Tibial artery (tissue), 4 donors: ENCODE measurements at regions not wholly inside any gene's neighbourhood (a gene's known extent, or its start where the extent isn't known, plus 50 kb on each side); places are given as distances from the start of the nearest gene placed in this dataset.

Experiments
- DNase-seq, 2 donors: peaks; one replicate each; pipeline ENCODE4 v3.0.0-alpha.2; 2019
- H3K27ac ChIP-seq, 2 donors: fragments of 200-600 bp; sonication (generic) in 1 of 2; 1 replicate in 1 of 2; 2 replicates in 1 of 2; pipeline ENCODE4 v1.5.1; 2018 to 2019; ENCODE audit warnings: mild to moderate bottlenecking in 1 of 2
- H3K27me3 ChIP-seq, 2 donors: fragments of 200-600 bp; sonication (generic) in 1 of 2; one replicate each; pipeline versions ENCODE4 v1.5.1 to v1.6.0; 2016 to 2019
- H3K36me3 ChIP-seq, 3 donors: fragments of 200-600 bp; sonication (generic) in 2 of 3; one replicate each; pipeline ENCODE4 v1.5.1; 2016 to 2019; ENCODE audit warnings: mild to moderate bottlenecking in 2 of 3
- H3K4me1 ChIP-seq, 4 donors: fragments of 200-600 bp; sonication (generic) in 2 of 4; 1 replicate in 3 of 4; 2 replicates in 1 of 4; pipeline ENCODE4 v1.5.1; 2016 to 2019
- H3K4me3 ChIP-seq, 2 donors: fragments of 200-600 bp; sonication (generic) in 1 of 2; 1 replicate in 1 of 2; 2 replicates in 1 of 2; pipeline ENCODE4 v1.5.1; 2018 to 2019; ENCODE audit warnings: mild to moderate bottlenecking in 2 of 2
- H3K9me3 ChIP-seq, 3 donors: fragments of 200-600 bp; sonication (generic) in 1 of 3; one replicate each; pipeline ENCODE4 v1.5.1; 2016 to 2019
- intact Hi-C: fragments of 100-400 bp; cut with DNase I; formaldehyde crosslinking; loops from one replicate; pipeline ENCODE4 v1.15.0; 2023; ENCODE audit warnings: low total_unique reads
- TF ChIP-seq, protein P1 (sequence below), 2 experiments: fragments of 200-600 bp in 1 of 2; fragments of 450-650 bp in 1 of 2; IDR thresholded peaks; one replicate each; pipeline ENCODE4 v1.5.1; 2017 to 2019; ENCODE audit warnings: antibody characterized with exemption in 2 of 2, mild to moderate bottlenecking in 1 of 2, moderate library complexity in 1 of 2

DNA sequence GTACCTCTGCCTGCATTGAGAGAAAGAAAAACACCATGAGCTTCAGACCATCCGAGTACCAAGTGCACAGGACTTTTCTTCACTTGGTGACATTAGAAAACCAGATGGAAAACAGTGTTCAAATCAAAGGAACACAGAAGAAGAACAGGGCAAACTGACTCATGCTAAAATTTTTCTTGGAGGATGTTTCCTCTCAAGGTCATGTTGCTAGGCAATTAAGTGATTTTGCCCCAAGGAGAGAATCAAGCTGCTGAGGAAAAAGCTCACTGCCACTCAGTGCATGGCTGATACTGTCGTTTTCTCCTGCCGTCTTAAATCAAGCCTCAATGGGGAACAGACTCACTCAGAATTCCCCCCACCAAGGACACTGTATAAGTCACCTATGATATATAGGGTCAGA is 57.9 kb upstream of the SIMC1 start:
- Histone ChIP-seq H3K4me3 (no peak overlapping the region), H3K4me1 (no peaks in the 10 kb centered on the region), H3K9me3 (no peaks in the 10 kb centered on the region), H3K27me3 (peaks cover 0 to 22% of the 10 kb centered on the region in 2 donors), H3K36me3 (no peaks in the 10 kb centered on the region), H3K27ac (no peak overlapping the region)
- DNase-seq = no peak
- intact Hi-C loops = no loop called here
- TF ChIP-seq, protein P1, sequence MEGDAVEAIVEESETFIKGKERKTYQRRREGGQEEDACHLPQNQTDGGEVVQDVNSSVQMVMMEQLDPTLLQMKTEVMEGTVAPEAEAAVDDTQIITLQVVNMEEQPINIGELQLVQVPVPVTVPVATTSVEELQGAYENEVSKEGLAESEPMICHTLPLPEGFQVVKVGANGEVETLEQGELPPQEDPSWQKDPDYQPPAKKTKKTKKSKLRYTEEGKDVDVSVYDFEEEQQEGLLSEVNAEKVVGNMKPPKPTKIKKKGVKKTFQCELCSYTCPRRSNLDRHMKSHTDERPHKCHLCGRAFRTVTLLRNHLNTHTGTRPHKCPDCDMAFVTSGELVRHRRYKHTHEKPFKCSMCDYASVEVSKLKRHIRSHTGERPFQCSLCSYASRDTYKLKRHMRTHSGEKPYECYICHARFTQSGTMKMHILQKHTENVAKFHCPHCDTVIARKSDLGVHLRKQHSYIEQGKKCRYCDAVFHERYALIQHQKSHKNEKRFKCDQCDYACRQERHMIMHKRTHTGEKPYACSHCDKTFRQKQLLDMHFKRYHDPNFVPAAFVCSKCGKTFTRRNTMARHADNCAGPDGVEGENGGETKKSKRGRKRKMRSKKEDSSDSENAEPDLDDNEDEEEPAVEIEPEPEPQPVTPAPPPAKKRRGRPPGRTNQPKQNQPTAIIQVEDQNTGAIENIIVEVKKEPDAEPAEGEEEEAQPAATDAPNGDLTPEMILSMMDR (IDR thresholded peaks at IDR 0.05) = no peak

DNA sequence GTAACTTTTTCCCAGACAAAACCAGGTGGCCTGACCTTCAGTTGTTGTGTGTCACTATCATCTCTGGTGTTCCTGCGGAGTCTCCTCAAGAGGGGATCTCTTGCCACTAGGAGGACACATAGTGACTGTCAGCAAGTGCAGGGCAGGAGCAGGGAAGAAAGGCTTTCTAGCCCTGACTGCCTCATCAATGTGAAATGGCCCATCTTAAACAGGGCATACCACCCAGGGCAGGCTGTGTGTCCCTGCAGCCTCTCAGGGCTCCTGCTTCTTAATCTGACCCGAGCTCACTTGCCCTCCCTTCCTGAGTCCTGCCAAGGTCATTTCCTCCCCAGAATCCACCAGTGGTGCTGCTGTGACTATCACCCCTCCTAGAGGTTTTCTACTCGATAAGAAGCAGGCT is 57.4 kb upstream of the SIMC1 start:
- no peak for DNase-seq
- H3K9me3 ChIP-seq = no peaks in the 10 kb centered on the region
- intact Hi-C loops = no loop called here
- no peaks in the 10 kb centered on the region for H3K4me1 ChIP-seq
- H3K27me3 ChIP-seq = peaks cover 0 to 21% of the 10 kb centered on the region in 2 donors
- H3K36me3 ChIP-seq = no peaks in the 10 kb centered on the region
- no peak overlapping the region for H3K27ac ChIP-seq
- H3K4me3 ChIP-seq = no peak overlapping the region
- TF ChIP-seq, protein P1 (IDR thresholded peaks at IDR 0.05) = no peak

DNA sequence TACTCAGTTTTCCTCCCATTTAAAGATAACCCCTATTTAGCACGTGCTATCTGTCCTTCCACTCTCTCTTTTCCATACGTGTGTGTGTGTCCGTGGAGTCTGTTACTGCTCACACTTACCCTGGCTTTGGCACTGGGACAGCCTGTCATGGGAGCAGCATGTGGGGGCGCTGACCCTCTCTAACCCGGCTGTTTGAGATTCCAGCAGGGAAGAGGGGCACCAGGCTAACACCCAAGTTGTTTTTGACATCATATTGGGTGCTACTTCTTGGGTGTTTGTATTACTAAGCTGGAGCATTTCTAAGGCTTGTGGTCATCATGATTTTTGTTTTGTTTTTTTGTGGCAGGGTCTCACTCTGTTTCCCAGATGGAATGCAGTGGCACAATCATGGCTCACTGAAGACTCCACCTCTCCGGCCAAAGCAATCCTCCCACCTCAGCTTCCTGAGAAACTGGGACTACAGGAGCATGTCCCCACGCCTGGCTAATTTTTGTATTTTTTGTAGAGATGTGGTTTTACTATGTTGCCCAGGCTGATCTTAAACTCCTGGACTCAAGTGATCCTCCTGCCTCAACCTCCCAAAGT is 56.9 kb upstream of the SIMC1 start:
- Histone ChIP-seq H3K27ac (no peak overlapping the region), H3K4me3 (no peak overlapping the region), H3K4me1 (no peaks in the 10 kb centered on the region), H3K9me3 (no peaks in the 10 kb centered on the region), H3K36me3 (no peaks in the 10 kb centered on the region), H3K27me3 (peaks cover 0 to 16% of the 10 kb centered on the region in 2 donors)
- TF ChIP-seq, protein P1 (IDR thresholded peaks at IDR 0.05) = no peak
- no peak for DNase-seq
- intact Hi-C loops = no loop called here

DNA sequence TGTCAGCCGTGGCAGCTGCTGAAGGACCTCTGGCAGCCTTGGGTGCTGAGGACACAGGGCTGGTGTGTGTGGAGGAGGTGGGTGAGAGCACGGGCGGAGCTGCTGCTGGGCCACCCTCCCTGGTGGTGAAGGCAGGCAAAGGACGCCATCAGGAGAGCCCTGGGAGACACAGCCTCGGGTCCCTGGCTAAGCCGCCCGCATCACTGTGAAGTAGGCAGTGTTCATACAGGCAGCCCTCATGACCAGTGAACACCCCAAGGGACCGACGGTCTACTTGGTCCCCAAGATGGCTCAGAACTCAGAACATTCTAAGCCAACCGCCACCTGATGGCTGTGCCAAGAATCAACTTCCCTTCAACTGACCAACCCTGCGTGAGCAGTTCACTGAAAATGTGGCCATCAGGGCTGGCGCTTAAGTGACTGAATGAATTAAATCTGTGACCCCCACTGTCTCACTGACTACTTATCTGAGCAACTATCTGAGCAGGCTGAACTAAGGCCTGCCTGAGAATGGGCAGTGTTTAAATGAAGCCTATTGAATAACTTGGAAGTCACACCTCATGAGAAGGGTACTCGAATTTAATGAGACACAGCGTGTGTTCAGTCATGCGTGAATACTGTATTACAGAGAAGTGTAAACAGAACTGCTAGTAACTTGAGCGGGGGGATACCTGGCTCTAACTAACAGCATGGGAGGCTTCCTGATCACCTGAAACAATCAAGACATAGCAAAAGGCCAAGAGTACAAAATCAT is 54.7 kb upstream of the SIMC1 start:
- Histone ChIP-seq H3K27ac (no peak overlapping the region), H3K4me1 (no peaks in the 10 kb centered on the region), H3K36me3 (no peaks in the 10 kb centered on the region), H3K27me3 (peaks cover 0 to 10% of the 10 kb centered on the region in 2 donors), H3K4me3 (no peak overlapping the region), H3K9me3 (no peaks in the 10 kb centered on the region)
- TF ChIP-seq, protein P1 (IDR thresholded peaks at IDR 0.05) = no peak
- intact Hi-C loops = no loop called here
- DNase-seq = no peak

DNA sequence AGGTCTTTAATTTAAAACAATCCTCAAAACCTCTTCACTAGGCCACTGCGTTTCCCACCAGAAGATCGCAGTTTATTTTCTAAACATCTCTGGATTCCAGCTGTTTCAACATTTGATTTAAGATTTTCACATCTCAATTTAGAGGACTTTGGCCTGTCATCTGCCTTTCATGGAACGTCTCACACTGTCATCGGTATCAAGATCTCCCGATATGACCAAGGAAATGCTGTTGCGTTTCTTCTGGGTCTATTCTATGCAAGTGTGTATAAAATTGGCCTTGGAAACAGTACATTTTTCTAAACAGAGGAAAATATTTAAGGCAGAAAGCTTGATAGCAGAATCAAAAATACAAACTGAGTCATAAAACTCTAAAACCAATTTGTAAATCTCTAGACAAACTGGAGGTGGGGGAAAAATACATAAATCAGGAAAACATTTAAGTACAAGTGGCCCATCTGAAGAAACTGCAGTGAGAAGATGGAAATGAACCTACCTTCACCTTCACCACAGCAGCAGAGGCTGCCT is 53.6 kb upstream of the SIMC1 start:
- H3K27ac ChIP-seq = no peak overlapping the region
- peaks cover 0 to 6% of the 10 kb centered on the region in 2 donors for H3K27me3 ChIP-seq
- no peak overlapping the region for H3K4me3 ChIP-seq
- no peaks in the 10 kb centered on the region for H3K9me3 ChIP-seq
- intact Hi-C loops = no loop called here
- DNase-seq = no peak
- no peaks in the 10 kb centered on the region for H3K36me3 ChIP-seq
- H3K4me1 ChIP-seq = no peaks in the 10 kb centered on the region
- TF ChIP-seq, protein P1 (IDR thresholded peaks at IDR 0.05) = no peak
